Ovary (tissue), 7 donors: ENCODE measurements at regions not wholly inside any gene's neighbourhood (a gene's known extent, or its start where the extent isn't known, plus 50 kb on each side); places are given as distances from the start of the nearest gene placed in this dataset.

Source experiments
- DNase-seq, 5 donors: peaks; one replicate each; pipeline ENCODE4 v3.0.0-alpha.2; 2019 to 2020
- H3K27ac ChIP-seq, 2 donors: fragments of 200-600 bp; one replicate each; pipeline versions ENCODE4 v1.5.1 to v1.8.0; 2019 to 2022
- H3K27me3 ChIP-seq: fragments of 200-600 bp; one replicate; pipeline ENCODE4 v1.8.0; 2022
- H3K36me3 ChIP-seq: fragments of 200-600 bp; sonication (generic); one replicate; pipeline ENCODE4 v1.5.1; 2019
- H3K4me1 ChIP-seq: one replicate; pipeline ENCODE4 v1.8.1; 2013; ENCODE audit warnings: mild to moderate bottlenecking, moderate library complexity; ENCODE audit not compliant: insufficient read depth
- H3K4me3 ChIP-seq: fragments of 200-600 bp; sonication (generic); one replicate; pipeline ENCODE4 v1.5.1; 2017
- H3K9me3 ChIP-seq, 2 donors: fragments of 200-600 bp in 1 of 2; sonication (generic) in 1 of 2; one replicate each; pipeline versions ENCODE4 v1.5.1 to v1.8.1; 2013 to 2019; ENCODE audit warnings: mild to moderate bottlenecking in 1 of 2, moderate library complexity in 1 of 2
- EP300 ChIP-seq: sonication (generic); formaldehyde crosslinking; IDR thresholded peaks from one replicate; pipeline ENCODE4 v1.6.1; 2017; ENCODE audit warnings: antibody characterized with exemption
- POLR2A ChIP-seq: fragments of 450-650 bp; IDR thresholded peaks from one replicate; pipeline ENCODE4 v1.6.1; 2017; ENCODE audit warnings: antibody characterized with exemption, mild to moderate bottlenecking, moderate library complexity
- WGBS, 3 donors: extraction: QIAGEN DNeasy Blood & Tissue Kit in 1 of 3; methylation state at CpG; one replicate each; pipeline versions ENCODE4 v1.1.5 to v1.1.7; 2013 to 2017; 5-methylcytosine and 5-hydroxymethylcytosine counted together
- intact Hi-C, 4 donors: fragments of 100-400 bp; cut with DNase I; formaldehyde crosslinking; loops; one replicate each; pipeline versions ENCODE4 v1.11.0 to v1.15.1; 2022 to 2023
- TF ChIP-seq, protein P1 (sequence below), 3 donors: fragments of 450-650 bp in 2 of 3; fragments of 200-600 bp in 1 of 3; IDR thresholded peaks; one replicate each; pipeline versions ENCODE4 v1.5.1 to v1.8.0; 2016 to 2022; ENCODE audit warnings: antibody characterized with exemption in 3 of 3, mild to moderate bottlenecking in 1 of 3
- donor health status: DM: no; HTN: no; CAD: no; lungs with moderate emphysema.
- donor health status: DM: no; HTN: no; CAD: no.
- donor health status: Bipolar disorder and iron deficiency.
- donor health status: DM: no; HTN: no; CAD: no.
- donor health status: DM: yes; HTN: yes; CAD: no.

DNA sequence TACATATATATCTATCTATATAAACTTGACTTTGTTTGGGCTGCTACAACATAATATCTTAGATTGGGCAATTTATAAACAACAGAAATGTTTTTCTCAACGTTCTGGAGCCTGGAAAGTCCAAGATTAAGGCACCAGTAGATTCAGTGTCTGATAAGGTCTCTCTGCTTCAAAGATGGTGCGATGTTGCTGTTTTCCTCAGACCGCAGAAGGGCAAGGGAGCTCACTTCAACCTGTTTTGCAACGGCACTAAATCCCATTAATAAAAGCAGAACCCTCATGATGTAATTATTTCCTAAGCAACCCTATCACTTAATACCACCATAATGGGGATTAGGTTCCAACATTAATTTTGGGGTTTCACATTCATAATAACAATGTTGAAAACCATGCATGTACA is 1134.8 kb downstream of the NSUN3 start:
- no peaks in the 10 kb centered on the region for H3K36me3 ChIP-seq
- intact Hi-C loops, result no loop called here
- TF ChIP-seq EP300 (no peak), POLR2A (no peak)
- TF ChIP-seq, protein P1, sequence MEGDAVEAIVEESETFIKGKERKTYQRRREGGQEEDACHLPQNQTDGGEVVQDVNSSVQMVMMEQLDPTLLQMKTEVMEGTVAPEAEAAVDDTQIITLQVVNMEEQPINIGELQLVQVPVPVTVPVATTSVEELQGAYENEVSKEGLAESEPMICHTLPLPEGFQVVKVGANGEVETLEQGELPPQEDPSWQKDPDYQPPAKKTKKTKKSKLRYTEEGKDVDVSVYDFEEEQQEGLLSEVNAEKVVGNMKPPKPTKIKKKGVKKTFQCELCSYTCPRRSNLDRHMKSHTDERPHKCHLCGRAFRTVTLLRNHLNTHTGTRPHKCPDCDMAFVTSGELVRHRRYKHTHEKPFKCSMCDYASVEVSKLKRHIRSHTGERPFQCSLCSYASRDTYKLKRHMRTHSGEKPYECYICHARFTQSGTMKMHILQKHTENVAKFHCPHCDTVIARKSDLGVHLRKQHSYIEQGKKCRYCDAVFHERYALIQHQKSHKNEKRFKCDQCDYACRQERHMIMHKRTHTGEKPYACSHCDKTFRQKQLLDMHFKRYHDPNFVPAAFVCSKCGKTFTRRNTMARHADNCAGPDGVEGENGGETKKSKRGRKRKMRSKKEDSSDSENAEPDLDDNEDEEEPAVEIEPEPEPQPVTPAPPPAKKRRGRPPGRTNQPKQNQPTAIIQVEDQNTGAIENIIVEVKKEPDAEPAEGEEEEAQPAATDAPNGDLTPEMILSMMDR (IDR thresholded peaks at IDR 0.05), result no peak
- no peaks in the 10 kb centered on the region for H3K4me1 ChIP-seq
- WGBS, 3 donors, result 76 to 81% (median 79%) methylated on average over 4 of the region's 4 CpGs
- H3K27me3 ChIP-seq, result no peaks in the 10 kb centered on the region
- no peak overlapping the region for H3K4me3 ChIP-seq
- H3K9me3 ChIP-seq, result no peaks in the 10 kb centered on the region
- H3K27ac ChIP-seq, result no peak overlapping the region
- no peak for DNase-seq

DNA sequence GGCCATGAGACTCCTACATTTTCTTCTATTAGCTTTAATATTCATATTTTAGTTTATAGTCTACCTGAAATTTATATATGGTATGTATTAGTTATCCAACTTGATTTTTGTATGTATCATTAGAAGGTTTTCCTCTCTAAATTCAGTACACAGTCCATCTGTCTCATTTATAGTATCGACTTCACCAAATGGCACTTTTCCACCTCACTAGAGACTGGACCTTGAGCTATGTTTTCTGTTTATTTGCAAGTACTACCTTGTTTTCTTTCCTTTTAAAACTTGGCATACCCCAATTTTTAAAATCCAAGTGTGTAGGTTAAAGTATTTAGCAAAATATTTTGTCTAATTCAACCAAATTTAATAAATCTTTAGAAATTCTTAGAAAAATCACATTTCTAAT is 1137.5 kb downstream of the NSUN3 start:
- Histone ChIP-seq H3K9me3 (no peaks in the 10 kb centered on the region), H3K4me3 (no peak overlapping the region), H3K27me3 (no peaks in the 10 kb centered on the region), H3K4me1 (no peaks in the 10 kb centered on the region), H3K36me3 (no peaks in the 10 kb centered on the region), H3K27ac (no peak overlapping the region)
- intact Hi-C loops, result no loop called here
- DNase-seq, result no peak
- no peak for TF ChIP-seq POLR2A
- TF ChIP-seq EP300, result no peak
- TF ChIP-seq, protein P1 (IDR thresholded peaks at IDR 0.05), result no peak
- WGBS, 3 donors, result 33 to 76% (median 40%) methylated on average over 1 of the region's 1 CpG

DNA sequence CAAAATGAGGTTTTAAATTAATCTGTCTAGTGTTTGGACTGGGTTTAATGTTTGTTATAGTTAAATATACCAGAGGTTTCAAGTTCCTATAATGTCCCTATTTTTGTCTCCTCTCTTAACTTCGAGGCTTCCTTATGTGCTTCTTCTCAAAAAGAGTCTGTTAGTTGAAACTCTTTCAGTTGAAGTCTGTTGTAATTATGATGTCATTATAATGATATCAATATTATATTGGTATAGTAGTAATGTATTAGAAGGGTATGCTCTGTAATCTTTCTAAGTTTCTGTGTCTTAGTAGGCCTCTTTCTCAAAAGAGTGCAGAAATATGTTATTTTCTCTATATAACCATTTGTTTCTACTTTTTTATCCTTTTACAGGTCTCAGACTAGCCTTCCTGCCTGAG is 1148.0 kb downstream of the NSUN3 start:
- no peaks in the 10 kb centered on the region for H3K27me3 ChIP-seq
- no peak overlapping the region for H3K4me3 ChIP-seq
- intact Hi-C loops, result no loop called here
- no peak for DNase-seq
- TF ChIP-seq POLR2A (no peak), EP300 (no peak)
- TF ChIP-seq, protein P1 (IDR thresholded peaks at IDR 0.05), result no peak
- no peaks in the 10 kb centered on the region for H3K9me3 ChIP-seq
- H3K36me3 ChIP-seq, result no peaks in the 10 kb centered on the region
- H3K4me1 ChIP-seq, result no peaks in the 10 kb centered on the region
- WGBS, 3 donors, result 45 to 59% (median 48%) methylated on average over 1 of the region's 1 CpG
- no peak overlapping the region for H3K27ac ChIP-seq

DNA sequence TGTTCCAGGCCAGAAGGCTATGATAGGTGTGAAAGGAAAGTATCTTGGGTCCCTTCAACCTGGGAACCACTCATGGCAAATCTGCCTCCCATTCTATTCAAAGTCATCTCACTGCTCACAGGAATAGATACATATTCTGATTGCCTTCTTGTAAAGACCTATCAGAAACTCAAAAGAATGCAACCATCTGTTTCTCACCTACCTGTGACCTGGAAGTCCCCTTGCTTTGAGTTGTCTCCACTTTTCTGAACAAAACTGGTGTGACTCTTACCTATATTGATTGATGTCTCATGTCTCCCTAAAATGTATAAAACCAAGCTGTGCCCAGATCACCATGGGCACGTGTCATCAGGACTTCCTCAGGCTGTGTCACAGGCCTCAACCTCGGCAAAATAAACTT is 1149.3 kb downstream of the NSUN3 start:
- Histone ChIP-seq H3K4me1 (no peaks in the 10 kb centered on the region), H3K27me3 (no peaks in the 10 kb centered on the region), H3K4me3 (no peak overlapping the region), H3K9me3 (no peaks in the 10 kb centered on the region), H3K36me3 (no peaks in the 10 kb centered on the region), H3K27ac (no peak overlapping the region)
- no peak for TF ChIP-seq POLR2A
- TF ChIP-seq EP300, result no peak
- TF ChIP-seq, protein P1 (IDR thresholded peaks at IDR 0.05), result no peak
- no peak for DNase-seq
- 93 to 98% (median 94%) methylated on average over 2 of the region's 2 CpGs for WGBS, 3 donors
- intact Hi-C loops, result no loop called here
